ENCODE measurements at regions not wholly inside any gene's neighbourhood (a gene's known extent, or its start where the extent isn't known, plus 50 kb on each side); places are given as distances from the start of the nearest gene placed in this dataset.

DNA sequence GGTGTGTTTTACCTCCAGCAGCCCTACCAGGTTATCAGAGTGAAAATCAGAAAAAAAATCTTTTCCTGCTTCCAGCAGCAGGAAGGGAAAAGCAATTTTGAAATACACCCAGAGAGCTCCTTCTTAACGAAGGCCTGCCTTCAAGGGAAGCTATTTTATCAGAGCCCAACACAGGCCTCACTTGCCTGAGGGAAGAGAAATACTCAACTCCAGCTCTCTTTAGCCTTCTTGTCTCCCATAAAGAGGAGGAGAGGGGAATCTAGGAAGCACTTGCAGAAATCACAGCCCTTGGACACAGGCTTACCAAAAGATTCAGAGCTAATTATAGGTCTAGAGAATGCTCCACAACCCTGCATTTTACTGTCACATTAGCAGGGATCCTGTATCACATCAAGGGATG is 896.1 kb upstream of the CNTNAP5 start:
- DNase-seq (ENCODE audit: low spot score), result no peak

DNA sequence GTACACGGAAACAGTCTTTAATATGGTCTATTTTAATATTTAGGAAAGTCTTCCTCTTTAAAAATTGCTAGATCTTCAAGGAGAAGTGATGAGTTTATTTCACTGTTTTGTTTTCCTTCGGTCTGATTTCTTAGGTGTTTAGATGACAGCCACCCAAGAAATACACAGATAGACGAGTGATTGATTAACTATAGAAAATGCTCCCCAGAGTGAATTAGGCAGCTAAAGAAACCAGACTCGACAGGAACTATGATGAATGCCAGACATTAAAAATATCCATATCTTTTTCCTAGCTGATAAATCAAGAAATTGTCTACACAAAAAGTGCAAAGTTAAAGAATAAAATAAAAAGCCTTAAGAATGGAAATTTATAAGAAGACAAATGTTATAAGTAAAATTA is 888.7 kb upstream of the CNTNAP5 start:
- DNase-seq (ENCODE audit: low spot score), result no peak

DNA sequence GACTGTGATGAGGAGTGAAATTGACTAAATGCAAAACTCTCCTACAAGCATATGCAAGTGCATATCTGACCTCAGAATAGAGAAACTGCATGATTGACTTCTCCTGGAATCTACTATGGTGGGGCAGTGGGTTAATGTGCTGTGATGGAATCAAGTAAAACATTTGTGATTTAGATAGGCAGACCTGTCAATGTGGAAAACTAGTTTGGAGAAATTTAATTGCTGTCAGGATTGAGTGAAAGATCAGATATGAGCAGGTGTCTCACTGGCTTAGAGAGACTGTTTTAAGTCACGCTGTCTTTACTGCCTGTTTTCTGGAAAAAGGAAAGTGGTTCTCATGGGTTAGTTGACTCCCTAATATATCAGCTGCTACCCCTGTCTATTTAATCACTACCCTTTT is 881.0 kb upstream of the CNTNAP5 start:
- no peak for DNase-seq (ENCODE audit: low spot score)

DNA sequence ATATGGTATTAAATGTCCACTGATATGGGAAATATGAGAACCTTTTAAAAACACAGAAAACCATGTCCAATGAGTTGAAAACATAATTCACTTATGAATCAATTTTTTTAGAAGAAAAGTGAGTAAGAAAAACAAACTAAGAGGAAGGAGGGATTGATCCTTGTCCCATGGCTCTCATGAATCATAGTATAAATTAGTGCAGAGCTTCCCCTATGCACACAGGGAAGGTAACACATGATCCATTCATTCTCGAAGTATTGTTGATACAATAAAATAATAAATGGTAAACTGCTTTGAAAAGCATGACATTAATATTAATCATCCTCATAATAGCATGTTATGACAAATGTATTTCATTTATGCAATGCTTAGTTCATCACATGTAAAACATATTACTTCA is 872.0 kb upstream of the CNTNAP5 start:
- DNase-seq (ENCODE audit: low spot score), result no peak

DNA sequence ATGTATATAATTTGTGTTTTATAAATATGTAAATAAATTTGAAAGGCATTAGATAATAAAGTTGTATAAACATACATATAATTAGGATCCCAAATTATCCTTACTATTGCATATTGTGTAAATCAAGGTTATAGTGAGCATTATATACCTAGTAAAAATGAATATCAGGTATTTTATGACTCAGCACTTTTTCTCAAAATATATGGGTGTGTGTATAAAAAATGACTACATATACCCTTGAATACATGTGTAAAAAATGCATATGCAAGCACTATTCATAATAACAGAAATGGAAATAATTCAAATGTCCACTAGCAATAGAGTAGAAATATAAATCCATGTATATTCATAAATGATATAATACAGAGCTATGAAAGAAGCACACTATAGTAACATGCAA is 870.9 kb upstream of the CNTNAP5 start:
- no peak for DNase-seq (ENCODE audit: low spot score)

DNA sequence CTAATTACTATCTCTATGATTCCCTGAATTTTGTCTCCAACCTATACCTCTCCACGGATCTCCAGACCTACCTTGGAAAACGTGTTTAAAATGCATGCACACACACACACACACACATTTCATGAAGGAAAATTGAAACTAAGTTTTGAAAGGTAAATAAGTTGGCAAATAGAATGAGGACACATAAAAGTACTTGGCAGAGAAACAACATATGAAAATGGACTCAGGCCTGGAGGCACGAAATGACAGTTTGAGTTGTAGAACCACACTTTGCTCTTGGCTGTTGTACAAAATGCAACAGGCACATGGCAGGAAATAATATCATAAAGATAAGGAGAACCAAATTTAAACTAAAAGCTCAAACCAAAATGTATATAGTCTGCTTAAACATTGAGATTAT is 868.1 kb upstream of the CNTNAP5 start:
- no peak for DNase-seq (ENCODE audit: low spot score)

DNA sequence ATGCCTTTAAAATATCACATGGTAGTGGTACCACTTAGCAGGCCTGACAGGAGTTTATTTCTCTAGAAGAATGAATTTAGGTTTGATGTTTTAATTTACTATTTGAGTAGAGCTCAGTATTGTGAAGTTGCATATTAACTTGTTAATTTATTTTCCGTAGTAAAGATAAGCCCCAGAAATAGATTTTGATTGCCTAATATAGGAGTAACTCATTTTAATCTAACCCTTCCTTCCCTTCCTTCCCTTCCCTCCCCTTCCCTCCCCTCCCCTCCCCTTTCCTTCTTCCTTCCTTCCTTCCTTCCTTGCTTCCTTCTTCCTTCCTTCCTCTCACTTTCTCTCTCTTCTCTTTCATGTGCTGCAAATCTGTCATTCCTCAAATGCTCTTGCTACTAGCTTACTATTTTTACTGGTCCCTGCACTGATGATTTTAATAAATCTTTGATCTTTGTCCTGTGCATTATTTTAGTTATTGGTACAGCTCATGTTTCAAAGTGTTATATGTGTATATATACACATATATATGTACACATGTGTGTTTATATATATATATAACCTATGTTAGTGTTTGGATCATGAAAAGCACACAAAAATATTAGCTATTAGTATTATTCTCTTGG is 862.6 kb upstream of the CNTNAP5 start:
- DNase-seq (ENCODE audit: low spot score), result no peak

DNA sequence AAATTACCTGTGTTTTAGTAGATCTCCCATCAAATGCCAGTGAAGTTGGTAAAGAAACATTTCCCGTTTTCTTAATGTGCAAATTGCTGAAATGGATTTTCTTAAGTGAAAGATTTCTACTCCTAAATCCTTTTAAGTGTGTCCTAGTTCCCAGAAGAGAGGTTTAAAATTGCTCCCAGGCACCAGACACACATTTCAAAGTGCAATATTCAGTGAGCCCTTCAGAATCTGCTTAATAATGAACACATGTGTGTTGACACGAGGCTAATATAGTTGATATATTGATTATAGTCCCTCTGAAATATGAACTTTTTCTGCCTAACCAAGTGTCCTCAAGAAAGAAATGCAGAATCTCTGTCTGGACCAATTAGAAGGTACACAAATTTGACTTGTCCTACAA is 861.7 kb upstream of the CNTNAP5 start:
- no peak for DNase-seq (ENCODE audit: low spot score)

DNA sequence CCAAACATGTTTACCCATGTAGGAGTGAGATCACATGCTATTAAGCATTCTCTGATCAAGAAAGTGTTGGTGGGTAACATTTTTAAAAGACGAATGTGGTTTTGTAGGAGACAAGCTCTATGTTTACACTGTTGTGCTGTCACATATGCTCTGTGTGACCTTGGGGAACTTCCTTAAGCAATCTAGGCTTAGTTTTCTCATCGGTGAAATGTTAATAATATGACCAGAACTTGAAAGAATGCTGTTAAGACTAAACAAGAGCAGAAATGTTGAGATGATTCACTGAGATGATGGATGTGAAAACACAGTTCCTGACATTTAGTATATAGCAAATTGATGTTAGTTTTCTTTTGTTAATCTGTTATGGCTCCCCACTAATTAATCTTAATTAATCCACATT is 860.9 kb upstream of the CNTNAP5 start:
- DNase-seq (ENCODE audit: low spot score), result no peak

DNA sequence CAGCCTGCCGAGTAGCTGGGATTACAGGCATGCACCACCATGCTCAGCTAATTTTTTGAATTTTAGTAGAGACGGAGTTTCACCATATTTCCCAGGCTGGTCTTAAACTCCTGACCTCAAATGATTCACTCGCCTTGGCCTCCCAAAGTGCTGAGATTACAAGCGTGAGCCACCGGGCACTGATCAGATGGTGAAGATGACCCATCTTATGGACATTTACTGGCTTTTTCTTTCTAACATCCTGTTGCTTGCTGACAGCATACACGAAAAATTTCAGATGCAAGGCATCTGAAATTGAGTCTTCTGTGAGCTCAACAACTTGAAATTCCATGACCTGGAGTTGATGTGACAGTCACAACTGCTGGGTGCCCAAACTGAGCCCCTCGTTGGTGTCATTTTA is 859.5 kb upstream of the CNTNAP5 start:
- DNase-seq (ENCODE audit: low spot score), result no peak

DNA sequence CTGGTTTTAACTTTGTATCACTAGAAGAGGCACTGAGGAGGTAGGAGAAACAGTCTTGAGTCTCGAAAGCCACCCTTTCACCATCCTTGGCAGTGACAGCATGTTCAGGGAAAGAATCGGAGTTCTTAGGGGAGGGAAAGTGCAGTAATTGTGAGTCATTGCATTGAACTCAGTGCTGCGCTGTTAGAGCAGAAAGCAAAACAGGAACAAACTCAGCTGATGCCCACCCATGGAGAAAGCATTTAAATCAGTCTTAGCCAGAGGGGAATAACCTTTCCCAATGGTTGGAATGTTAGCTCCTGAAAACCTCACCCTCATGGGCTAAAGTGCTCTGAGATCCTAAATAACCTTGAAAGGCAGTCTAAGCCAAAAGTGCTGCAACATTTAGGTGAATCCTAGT is 845.6 kb upstream of the CNTNAP5 start:
- DNase-seq (ENCODE audit: low spot score), result no peak

DNA sequence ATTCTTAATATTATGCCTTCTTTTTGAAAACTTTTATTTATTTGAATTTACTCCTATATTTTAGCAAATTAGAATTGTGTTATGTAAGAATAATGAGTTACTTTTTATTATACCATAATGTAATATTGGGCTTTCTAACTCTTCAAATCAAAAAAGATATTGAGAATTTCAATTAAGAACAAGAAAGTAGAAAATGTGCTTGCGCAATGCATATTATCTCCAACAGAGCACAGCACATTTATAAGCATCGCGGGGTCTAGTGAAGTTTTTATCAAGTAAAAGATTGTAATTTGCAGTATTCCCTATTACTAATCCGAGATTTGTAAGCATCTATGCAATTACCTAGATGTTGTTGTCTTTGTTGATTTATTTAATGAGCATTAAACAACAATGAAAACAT is 829.1 kb upstream of the CNTNAP5 start:
- DNase-seq (ENCODE audit: low spot score), result no peak

DNA sequence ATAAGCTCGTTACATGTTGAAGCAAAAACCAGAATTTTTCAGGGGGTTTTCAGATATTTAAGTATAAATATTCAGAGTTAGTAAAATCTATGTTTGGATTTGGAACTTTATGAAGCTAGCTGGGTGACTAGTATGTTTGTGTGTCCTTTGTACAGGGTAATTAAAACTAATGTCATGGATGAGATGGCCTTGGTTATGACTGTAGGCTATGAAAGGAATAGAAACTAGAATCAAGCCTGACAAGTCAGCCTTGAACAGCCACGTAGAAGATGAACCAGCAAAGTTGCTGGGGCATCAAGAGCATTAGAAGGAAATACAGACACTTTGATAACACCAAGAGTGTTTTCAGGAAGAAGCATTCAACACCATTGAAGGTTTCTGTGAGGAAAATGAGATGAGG is 825.1 kb upstream of the CNTNAP5 start:
- DNase-seq (ENCODE audit: low spot score), result no peak

DNA sequence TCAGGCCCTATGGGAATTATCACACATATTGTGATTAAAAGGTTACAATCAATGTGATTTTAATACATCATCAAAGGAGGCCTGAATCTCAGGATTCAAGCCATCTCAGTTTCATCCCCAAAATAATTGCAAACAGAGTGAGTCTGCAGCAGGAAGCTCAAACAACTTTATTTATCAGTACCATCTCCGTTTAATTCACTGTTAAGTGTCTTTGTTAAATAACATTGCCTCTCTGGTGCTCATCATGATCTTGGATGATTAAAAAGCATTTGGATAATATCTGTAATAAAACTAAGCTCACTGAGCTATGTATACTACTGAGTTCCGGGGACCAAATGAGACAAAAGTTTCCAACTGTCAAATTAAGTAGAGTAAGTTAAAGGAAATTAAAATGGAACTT is 817.8 kb upstream of the CNTNAP5 start:
- DNase-seq (ENCODE audit: low spot score), result no peak

DNA sequence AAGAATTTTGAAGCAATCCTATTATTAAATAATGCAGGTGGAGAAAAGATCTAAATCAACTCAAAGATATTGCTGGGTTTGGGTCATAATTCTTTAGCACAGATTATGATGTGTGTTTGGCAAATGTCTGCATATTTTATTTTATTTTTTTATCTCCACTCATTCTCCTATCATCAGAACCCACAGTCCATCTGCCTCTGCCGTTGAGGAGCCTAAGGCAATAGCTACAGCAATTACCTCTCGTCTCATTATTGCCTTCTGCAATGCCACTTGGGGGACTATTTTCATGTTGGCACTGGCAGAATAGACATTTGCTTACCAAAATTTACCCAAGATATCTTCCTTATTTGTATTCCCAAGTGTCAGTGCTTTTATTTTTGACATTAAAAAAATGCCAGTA is 815.9 kb upstream of the CNTNAP5 start:
- no peak for DNase-seq (ENCODE audit: low spot score)

DNA sequence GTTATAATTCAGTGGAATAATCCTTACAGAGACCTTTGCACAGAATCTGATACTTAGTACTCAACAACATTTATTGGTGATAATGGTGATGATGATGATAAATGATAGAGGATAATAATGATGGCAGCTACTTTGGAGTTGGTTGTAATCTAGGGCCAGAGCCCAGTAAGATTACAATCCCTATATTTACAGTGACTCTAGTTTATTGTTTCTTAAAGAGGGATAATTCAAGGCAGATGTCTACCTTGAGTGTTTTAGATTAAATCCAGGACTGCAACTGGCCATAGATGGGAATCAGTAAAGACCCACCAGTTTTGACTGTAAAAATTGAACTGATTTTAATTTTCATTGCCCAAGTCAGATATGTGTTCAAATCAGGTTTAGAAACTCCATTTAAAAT is 813.9 kb upstream of the CNTNAP5 start:
- no peak for DNase-seq (ENCODE audit: low spot score)

DNA sequence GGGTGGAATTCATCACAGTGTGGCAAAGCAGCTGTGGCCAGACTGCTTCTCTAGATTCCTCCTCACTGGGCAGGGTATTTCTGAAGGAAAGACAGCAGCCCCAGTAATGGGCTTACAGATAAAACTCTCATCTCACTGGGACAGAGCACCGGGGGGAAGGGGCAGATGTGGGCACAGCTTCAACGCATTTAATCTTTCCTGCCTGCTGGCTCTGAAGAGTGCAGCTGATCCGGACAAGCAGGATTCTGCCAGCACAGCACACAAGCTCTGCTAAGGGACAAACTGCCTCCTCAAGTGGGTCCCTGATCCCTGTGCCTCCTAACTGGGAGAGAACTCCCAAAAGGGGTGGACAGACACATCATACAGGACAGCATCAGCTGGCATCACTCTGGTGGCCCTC is 779.9 kb upstream of the CNTNAP5 start:
- DNase-seq (ENCODE audit: low spot score), result no peak

DNA sequence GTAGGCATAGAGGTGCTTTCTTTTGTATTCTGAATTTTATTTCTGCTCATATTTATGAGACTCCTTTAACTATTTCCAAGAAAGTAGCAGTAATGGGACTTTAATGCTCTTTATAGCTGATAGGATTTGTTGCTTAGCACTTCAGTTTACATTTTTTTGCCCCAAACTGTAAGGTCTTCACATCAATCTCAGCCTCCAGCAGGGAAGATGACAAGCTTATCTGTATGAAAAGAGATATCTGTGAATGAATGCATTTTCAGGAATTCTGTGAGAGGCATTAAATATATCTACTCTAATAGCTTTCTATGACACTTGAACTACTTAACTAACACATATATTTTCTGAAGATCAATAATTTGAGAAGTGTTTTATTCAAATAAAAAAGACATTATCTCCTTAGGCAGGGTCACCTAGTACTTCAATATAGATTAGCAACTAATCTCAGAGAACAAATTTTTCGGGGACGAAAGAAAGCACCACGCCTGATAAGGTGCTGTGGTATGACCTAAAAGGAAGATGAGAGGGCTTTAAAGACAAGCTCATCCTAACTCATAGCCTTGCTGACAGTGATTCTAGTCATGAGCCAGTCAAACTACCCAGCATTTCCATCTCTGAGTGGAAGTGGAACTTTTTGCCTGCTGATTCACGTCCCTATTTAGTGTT is 766.1 kb upstream of the CNTNAP5 start:
- DNase-seq (ENCODE audit: low spot score), result no peak

DNA sequence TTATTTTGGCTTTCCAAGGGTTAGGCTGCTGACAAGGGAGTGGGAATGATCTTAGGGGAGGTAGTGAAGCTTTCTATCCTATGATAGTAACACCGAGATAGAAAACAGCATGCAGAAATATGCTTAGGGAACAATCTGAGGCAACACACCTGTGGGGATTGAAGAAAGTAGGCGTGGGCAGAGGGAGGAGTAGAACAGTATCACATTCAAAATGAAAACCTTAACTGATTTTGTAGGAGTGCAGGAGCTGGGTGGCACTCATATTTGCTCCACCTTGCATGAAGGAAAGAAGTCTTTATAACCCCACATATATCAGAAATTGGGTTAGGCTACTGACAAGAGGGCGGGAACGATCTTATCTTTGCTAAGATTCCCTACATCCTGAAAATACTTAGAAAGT is 762.2 kb upstream of the CNTNAP5 start:
- DNase-seq (ENCODE audit: low spot score), result no peak

DNA sequence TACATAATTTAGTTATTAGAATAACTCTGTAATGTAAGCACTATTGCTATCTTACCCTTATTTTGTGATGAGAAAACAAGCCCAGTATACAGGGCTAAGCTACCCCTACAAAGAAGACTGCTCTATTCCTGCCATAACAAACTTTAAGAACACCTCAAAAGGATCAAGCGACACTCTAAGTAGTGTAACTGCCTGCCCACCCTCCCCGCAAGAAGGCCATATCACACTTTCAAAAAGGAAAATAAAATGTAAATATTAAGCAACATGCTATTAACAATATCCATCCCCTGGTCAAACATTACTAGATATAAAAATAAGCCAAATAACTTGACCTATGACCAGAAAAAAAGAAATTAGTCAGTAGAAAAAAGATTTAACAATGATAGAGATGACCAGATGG is 741.7 kb upstream of the CNTNAP5 start:
- no peak for DNase-seq (ENCODE audit: low spot score)

DNA sequence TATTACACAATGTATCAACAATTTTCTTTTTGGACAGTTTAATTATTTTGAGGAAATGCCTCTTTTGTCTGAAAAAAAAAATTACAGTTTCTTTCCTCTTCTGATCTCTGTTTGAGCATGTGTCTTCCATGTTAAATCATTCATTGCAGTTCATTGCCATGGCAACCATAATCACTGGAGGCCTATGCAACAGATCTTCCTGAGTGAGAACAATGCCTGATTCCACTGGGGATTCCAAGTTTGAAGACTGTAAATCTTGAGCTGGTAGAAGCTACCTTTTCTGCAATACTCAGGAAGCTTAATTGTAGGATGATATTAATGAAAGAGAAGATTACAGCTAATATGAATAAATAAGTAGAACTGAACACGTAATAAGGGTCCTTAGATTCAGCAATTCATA is 721.4 kb upstream of the CNTNAP5 start:
- DNase-seq (ENCODE audit: low spot score), result no peak
